Inflammatory macrophage treated with lipopolysaccharide for 1 hour (primary cell): ENCODE measurements at regions not wholly inside any gene's neighbourhood (a gene's known extent, or its start where the extent isn't known, plus 50 kb on each side); places are given as distances from the start of the nearest gene placed in this dataset.
"Not testable (repeated sequence)": the region's sequence is repeated elsewhere in the genome, so short reads cannot be mapped to it uniquely, and the experiment has no call there.

Experiments used
- DNase-seq, 2 donors: peaks; one replicate each; pipeline ENCODE4 v3.0.0-alpha.2; 2020 to 2022

GRCh38 chr17:70375813-70376770, 206.8 kb downstream of the KCNJ2 start:
- DNase-seq, result peak; percentile 23 to 42

GRCh38 chr17:70377654-70378053, 208.3 kb downstream of the KCNJ2 start:
- no peak for DNase-seq

GRCh38 chr17:70378076-70378475, 208.7 kb downstream of the KCNJ2 start:
- DNase-seq, result no peak

GRCh38 chr17:70379945-70380344, 210.6 kb downstream of the KCNJ2 start:
- peak; percentile 61 to 63 for DNase-seq

GRCh38 chr17:70381916-70382315, 212.6 kb downstream of the KCNJ2 start:
- not testable (repeated sequence) for DNase-seq

GRCh38 chr17:70388326-70388725, 219.0 kb downstream of the KCNJ2 start:
- no peak for DNase-seq

- DNase-seq, result not testable (repeated sequence)
Observed at GRCh38 chr17:70389232-70389757, 220.0 kb downstream of the KCNJ2 start.

GRCh38 chr17:70390049-70390448, 220.7 kb downstream of the KCNJ2 start:
- no peak for DNase-seq

GRCh38 chr17:70394473-70395232, 225.3 kb downstream of the KCNJ2 start:
- no peak for DNase-seq

- peak; percentile 79 to 82 for DNase-seq
Observed at GRCh38 chr17:70405492-70406220, 236.3 kb downstream of the KCNJ2 start.

GRCh38 chr17:70407506-70407905, 238.2 kb downstream of the KCNJ2 start:
- peak; percentile 85 to 90 for DNase-seq

GRCh38 chr17:70408768-70409167, 239.4 kb downstream of the KCNJ2 start:
- DNase-seq, result no peak

GRCh38 chr17:70414300-70414699, 245.0 kb downstream of the KCNJ2 start:
- no peak for DNase-seq

- DNase-seq, result no peak
Observed at GRCh38 chr17:70420861-70421445, 251.6 kb downstream of the KCNJ2 start.

GRCh38 chr17:70422862-70423261, 253.5 kb downstream of the KCNJ2 start:
- DNase-seq, result no peak

GRCh38 chr17:70423562-70423961, 254.2 kb downstream of the KCNJ2 start:
- peak in 1 of 2 donors; percentile 25 for DNase-seq

- no peak for DNase-seq
Observed at GRCh38 chr17:70426752-70427151, 257.4 kb downstream of the KCNJ2 start.

GRCh38 chr17:70434536-70435490, 265.5 kb downstream of the KCNJ2 start:
- no peak for DNase-seq

- DNase-seq, result no peak
Observed at GRCh38 chr17:70437656-70438055, 268.3 kb downstream of the KCNJ2 start.

GRCh38 chr17:70446446-70446845, 277.1 kb downstream of the KCNJ2 start:
- DNase-seq, result no peak

- DNase-seq, result no peak
Observed at GRCh38 chr17:70447588-70447987, 278.3 kb downstream of the KCNJ2 start.
